ENCODE measurements at regions not wholly inside any gene's neighbourhood (a gene's known extent, or its start where the extent isn't known, plus 50 kb on each side); places are given as distances from the start of the nearest gene placed in this dataset.

DNA sequence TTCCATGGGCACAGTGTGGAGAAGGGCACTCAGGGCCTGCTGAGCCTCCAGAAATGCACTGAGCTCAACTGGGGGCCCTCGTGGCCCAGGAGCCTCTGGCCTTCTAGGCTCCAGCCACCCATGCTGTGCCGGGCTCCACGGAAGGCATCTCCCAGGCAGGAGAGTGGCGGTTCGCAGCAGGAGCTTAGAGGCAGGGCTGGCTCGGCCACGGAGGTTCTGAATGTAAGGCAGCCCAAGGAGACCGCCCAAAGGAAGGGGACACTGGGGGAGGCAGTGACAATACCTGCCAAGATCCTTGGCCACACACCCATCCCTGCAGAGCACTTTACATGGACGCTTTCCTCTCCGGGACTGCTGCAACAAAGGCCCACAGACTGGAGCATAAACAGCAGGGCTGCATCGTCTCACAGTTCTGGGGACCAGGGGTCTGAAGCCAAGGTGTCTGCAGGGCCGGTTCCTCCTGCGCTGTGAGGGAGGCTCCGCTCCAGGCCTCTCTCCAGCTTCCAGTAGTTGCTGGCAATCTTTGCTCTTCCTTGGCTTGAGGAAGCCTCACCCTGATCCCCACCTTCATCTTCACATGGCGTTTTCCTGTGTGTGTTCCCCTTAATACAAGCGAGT lies 128.2 kb upstream of the CDH4 start:
- FAIRE-seq (no peak), DNase-seq (ENCODE audit: insufficient read length, low spot score) (no peak)
- TF ChIP-seq, protein P1, sequence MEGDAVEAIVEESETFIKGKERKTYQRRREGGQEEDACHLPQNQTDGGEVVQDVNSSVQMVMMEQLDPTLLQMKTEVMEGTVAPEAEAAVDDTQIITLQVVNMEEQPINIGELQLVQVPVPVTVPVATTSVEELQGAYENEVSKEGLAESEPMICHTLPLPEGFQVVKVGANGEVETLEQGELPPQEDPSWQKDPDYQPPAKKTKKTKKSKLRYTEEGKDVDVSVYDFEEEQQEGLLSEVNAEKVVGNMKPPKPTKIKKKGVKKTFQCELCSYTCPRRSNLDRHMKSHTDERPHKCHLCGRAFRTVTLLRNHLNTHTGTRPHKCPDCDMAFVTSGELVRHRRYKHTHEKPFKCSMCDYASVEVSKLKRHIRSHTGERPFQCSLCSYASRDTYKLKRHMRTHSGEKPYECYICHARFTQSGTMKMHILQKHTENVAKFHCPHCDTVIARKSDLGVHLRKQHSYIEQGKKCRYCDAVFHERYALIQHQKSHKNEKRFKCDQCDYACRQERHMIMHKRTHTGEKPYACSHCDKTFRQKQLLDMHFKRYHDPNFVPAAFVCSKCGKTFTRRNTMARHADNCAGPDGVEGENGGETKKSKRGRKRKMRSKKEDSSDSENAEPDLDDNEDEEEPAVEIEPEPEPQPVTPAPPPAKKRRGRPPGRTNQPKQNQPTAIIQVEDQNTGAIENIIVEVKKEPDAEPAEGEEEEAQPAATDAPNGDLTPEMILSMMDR (IDR thresholded peaks at IDR 0.05; ENCODE audit: insufficient read depth, missing control alignments), result no peak

DNA sequence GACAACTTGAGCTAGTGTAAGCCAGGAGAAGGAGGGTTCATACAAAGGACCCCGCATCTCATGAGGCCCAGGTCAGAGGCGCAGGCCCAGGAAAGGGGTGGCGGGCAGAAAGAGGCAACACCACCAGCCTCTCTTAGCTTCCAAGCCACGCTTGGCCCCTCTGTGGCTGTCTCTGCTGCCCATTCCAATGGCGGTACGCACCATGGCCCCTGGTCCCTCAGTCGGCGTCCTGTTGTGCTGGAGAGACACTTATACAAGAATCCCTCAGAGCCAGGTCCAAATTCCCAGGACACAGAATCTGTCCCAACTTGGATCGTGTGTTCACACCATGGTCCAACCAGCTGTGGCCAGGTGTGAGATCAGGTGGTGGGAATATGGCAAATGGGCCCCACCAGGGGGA lies 127.0 kb upstream of the CDH4 start:
- DNase-seq (ENCODE audit: insufficient read length, low spot score) (no peak), FAIRE-seq (no peak)
- TF ChIP-seq, protein P1 (IDR thresholded peaks at IDR 0.05; ENCODE audit: insufficient read depth, missing control alignments), result no peak

DNA sequence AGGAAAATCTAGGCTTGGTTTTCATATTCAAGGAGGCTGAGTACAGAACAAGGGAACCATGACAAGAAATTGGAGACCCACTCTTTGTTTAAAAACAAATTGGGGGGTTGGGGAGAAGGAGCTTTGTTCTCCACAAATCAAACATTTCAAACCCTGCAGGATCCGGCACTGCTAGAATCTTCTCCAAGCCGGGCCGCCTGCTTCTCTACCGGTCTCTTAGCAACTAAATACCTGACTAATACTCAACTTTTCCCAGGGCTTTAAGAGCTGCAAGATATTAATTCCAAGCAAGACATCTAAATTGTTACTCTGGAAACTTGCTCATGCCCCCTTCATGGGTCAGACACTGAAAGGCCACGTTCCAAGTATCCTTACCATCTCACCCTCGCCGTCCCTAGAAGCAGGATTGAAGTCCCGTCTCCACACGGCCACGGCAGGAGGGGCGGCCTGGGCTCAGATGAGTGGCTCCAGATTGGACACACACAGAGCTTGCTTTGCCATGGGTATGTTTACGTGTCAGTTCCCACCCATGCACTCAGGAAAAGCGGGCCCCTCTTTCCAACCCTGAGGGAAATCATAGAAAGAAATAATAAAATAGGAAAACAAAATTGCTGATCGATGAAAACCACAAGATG lies 126.4 kb upstream of the CDH4 start:
- DNase-seq (ENCODE audit: insufficient read length, low spot score), result no peak
- TF ChIP-seq, protein P1 (IDR thresholded peaks at IDR 0.05; ENCODE audit: insufficient read depth, missing control alignments), result no peak
- no peak for FAIRE-seq

DNA sequence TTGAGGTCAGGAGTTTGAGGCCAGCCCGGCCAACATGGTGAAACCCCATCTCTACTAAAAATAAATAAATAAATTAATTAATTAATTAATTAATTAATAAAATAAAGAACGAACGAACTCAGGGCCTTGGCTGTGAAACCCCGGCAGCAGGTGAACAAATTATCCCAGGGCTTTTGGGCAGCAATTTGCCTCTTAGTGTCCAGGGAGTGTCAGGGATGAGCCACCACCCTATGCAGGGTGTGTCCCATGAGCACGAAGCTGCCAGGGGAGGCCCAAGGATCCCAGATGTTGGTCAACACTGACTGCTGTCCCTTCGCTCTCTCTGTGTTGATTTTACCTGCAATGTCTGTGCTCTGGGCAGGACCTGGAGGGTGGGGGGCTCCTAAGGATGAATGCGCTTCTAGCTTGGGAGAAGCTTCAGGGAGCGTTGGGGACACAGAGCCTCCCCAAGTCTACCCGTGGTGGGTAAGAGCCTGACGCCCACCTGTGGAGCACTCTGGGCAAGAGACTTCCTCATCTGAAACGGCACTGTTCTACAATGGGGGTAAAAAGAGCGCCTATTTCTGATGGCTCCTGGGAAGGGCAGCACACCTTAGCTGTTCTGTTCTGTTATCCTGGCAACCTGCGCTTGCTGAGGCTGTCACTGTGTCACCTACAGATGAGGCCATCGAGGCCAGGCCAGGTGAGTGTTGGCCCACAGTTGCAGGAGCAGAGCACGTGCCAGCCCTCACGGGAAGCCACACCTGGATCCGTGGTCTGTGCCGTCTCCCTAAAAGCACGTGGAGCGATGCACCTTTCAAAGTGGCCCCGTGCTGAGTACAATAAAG lies 125.5 kb upstream of the CDH4 start:
- FAIRE-seq (no peak), DNase-seq (ENCODE audit: insufficient read length, low spot score) (no peak)
- TF ChIP-seq, protein P1 (IDR thresholded peaks at IDR 0.05; ENCODE audit: insufficient read depth, missing control alignments), result no peak

DNA sequence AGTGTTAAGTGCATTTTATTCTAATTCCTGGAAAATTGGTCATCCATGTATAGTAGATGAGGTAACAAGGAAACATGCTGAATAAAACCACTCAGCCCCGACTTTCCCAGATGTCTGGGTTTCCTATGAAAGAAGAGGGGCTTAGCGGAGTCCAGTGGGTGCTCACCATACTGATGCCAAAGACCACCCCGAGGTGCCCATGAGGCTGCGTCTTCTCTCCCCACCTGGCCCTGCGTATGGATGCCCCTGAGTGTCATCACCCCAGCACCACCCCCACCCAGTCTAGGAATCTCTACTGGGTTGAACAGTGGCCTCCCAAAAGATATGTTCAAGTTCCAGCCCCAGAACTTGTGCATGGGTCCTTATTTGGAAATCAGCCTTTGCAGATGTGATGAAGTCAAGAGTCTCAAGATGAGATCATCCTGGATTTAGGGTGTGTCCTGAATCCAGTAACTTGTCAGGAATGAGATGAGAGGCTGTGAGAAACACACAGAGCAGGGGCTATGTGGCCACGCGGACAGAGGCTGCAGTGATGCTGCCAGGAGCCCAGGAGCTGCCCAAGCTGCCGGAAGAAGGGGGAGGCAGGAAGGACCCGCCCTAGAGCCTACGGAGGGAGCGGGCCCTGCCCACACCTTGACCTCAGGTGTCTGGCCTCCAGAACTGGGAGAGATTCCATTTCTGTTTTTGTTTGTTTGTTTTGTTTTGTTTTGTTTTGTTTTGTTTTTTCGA lies 124.6 kb upstream of the CDH4 start:
- no peak for FAIRE-seq
- TF ChIP-seq, protein P1 (IDR thresholded peaks at IDR 0.05; ENCODE audit: insufficient read depth, missing control alignments), result no peak
- no peak for DNase-seq (ENCODE audit: insufficient read length, low spot score)

DNA sequence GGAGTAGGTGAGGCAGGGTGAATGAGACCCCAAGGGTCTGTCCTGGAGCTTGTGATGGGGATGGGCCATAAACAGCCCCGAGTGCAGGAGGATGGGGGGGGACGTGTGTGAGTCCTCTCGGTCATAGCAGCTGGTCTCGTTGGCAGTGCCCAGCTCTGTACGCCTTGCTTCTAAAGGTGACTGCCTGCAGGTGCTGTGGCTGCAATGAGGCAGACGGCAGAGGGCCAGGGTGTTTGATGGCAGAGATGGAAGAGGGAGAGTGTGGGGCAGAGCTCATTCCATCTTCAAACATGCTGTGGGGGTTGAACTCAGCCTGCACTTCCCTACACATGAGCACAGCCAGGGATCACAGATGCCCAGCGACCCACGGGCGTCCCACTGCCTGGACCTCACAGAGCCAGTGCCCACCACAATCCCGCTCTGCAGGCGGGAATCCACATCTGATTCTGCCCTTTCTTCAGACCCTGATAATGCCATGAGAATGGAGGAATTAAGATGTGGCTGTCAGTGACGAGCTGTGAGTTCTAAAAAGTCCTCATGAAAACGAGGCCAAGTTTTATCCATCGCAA lies 123.3 kb upstream of the CDH4 start:
- TF ChIP-seq, protein P1 (IDR thresholded peaks at IDR 0.05; ENCODE audit: insufficient read depth, missing control alignments), result no peak
- DNase-seq (ENCODE audit: insufficient read length, low spot score), result no peak
- FAIRE-seq, result no peak

Measured in D721Med (cell line).